Stimulated activated CD8-positive, alpha-beta memory T cell treated with anti-CD3 and anti-CD28 coated beads, Interleukin-12 subunit alpha, Interleukin-12 subunit beta, amount 100 ng/mL, for 24 hours (primary cell): ENCODE measurements at regions not wholly inside any gene's neighbourhood (a gene's known extent, or its start where the extent isn't known, plus 50 kb on each side); places are given as distances from the start of the nearest gene placed in this dataset.
A peak's percentile ranks its signal among the peaks of the same experiment; 100 is the strongest.
"Not testable (repeated sequence)": the region's sequence is repeated elsewhere in the genome, so short reads cannot be mapped to it uniquely, and the experiment has no call there.

Source experiments
- DNase-seq: peaks from one replicate; pipeline ENCODE4 v3.0.0-alpha.2; 2020; ENCODE audit errors: extremely low read depth

DNA sequence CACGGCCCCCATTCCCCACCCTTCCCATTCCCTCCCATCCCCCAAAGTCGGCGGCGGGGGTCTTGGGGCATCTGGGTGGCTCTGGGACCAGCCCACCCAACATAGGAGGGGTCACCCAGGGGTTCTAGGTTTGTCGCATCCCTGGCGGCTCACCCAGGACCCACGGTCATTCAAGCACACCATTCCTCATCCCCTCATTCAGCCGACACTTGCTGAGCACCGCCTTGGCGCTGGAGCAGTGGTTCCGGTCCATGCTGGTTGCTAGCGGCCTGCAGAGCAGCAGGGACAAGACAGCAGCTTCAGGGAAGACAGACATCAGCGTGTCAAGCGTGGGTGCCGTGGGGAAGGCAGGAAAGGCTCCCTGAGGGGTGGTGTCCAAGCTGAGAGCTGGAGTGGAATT lies 50.5 kb upstream of the OTOS start:
- no peak for DNase-seq

DNA sequence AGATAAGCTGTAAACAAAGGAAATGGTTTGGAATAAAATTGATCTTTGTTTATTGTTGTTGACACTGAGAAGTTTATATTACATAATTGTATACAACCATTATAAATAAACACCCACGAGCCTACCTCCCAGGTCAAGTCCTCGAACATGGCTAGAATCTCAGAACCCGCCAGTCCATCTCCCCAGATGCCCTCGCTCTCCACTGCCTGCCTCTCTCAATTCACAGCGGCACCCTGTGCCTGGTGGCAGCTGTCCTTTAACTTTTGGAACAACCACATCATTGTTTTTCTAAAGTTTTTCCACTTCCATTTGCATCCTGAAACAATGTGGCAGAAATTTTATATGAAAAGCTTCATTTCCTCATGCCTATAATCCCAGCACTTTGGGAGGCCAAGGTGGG lies 52.2 kb upstream of the OTOS start:
- DNase-seq: no peak

DNA sequence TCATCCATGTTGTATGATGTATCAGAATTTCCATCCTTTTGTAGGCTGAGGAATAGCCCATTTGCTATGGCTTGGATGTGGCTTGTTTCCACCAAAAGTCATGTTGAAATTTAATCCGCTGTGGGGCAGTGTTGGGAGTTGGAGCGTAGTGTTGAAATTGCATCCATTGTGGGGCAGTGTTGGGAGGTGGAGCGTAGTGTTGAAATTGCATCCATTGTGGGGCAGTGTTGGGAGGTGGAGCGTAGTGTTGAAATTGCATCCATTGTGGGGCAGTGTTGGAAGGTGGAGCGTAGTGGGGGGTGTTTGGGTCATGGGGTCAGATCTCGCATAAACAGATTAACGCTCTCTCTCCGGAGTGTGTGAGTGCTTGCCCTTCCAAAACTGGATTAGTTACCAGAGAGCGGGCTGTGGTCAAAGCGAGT lies 53.9 kb upstream of the OTOS start:
- not testable (repeated sequence) for DNase-seq

DNA sequence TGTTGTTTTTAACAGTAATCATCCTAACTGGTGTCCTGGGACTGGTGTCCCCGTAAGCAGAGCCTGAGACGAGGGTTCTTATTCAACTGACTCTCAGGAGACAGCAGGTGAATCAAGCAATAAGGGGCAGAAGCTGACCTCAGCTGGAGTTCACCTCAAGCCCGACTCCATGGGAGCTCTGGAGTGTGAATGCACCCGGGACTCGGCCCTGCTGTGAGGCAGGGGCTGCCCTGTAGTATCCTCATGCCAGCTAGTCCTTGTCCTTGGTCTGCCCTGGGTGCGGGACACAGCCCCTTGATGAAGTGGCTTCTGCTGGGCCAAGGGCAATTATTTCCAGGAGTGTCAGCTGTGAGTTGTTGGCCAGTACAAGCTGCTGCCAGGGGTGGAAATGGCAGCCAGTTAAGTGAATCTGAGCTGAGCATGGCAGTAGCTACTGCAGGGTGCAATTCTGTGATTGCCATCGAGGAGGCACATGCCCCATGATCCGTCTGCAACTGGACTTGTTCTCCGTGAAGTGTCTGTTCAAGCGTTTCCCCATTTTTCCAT lies 54.9 kb upstream of the OTOS start:
- DNase-seq: no peak

DNA sequence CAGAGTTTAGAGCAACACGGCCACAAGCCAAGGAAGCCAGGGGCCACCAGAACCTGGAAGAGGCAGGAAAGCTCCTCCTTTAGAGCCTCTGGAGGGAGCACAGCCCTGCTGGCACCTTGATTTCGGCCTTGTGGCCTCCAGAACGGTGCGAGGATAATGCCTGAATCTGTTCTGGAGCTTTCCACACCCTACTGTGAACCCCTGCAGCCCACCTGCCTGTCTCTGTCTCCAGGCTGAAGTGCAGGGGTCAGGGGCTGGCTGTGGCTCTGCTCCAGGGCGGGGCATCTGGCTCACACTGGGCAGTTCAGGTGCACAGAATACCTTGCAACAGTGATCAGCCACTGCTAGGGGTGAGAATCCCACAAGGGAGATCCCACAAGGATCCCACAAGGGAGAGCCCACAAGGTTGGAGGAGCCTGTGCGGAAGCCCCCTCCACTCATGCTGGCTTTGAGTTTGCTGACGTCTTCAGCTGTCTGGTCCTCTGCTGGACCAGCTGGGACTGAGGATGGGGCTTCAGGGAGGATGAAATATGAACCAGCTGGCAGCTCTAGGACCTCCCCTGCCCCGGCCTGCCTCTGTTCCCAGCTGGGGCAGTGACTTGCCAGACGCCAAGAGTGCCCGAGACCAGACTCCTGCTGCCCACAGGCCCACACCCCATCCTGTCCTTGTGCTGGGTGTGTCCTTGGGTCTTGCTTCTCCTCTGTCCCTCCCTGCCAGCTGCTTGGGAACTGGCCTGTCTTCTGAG lies 56.4 kb upstream of the OTOS start:
- DNase-seq: no peak

DNA sequence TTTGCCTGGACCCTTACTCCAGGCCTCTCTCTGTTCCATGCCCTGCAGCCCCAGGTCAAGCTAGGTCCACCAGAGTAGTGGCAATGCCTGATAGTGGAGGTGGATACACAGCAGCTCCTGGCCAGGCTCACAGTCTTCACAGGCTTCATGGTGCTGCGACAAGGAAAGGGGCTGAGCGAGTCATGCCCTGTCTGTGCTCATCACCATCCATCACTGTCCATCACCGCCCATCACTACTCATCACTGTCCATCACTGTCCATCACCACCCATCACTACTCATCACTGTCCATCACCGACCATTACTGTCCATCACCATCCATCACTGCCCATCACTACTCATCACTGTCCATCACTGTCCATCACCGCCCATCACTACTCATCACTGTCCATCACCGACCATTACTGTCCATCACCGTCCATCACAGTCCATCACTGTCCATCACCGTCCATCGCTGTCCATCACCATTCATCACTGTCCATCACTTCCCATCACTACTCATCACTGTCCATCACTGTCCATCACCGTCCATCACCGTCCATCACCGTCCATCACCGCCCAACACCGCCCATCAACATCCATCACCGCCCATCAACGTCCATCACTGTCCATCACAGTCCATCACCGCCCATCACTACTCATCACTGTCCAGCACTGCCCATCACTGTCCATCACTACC lies 57.1 kb upstream of the OTOS start:
- no peak for DNase-seq

DNA sequence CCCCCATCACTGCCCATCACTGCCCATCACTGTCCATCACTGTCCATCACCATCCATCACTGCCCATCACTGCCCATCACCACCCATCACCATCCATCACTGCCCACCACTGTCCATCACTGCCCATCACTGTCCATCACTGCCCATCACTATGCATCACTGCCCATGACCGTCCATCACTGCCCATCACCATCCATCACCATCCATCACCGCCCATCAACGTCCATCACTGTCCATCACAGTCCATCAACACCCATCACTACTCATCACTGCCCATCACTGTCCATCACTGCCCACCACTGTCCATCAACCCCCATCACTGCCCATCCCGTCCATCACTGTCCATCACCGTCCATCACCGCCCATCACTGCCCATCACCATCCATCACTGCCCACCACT lies 57.8 kb upstream of the OTOS start:
- DNase-seq: no peak

DNA sequence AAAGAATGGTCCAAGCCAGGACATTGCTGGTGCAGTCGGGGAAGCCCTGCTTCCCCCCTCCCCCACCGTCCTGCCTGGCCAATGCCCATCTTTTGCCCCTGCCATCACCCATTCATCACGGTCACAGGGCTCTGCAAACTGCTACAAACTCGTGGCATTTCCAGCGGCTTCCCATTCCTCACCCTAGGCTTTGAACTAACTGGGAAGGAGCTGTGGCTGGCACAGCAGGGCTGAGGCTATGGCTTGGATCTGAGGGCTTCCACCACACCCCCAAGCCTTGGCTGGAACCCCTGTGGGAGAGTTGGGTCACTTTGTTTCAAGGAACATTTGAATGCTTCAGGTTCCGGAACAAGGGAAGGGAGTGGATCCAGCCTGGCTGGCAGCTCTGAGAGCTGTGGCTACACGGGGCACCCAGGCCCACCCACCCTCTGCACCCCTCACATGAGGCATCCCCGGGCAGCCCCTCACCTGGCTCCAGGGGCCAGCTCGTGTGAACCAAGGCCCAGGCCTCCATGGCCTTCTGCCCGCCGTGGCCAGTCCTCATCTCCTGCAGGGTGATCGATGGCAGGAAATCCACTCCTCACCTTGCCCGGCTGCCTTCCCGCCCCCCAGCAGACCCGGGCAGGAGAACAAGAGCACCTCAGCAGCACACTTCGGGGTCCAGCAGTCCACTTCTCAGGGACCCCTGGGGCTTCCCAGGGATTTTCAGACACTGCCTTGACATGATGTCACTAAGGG lies 58.8 kb upstream of the OTOS start:
- DNase-seq: no peak

DNA sequence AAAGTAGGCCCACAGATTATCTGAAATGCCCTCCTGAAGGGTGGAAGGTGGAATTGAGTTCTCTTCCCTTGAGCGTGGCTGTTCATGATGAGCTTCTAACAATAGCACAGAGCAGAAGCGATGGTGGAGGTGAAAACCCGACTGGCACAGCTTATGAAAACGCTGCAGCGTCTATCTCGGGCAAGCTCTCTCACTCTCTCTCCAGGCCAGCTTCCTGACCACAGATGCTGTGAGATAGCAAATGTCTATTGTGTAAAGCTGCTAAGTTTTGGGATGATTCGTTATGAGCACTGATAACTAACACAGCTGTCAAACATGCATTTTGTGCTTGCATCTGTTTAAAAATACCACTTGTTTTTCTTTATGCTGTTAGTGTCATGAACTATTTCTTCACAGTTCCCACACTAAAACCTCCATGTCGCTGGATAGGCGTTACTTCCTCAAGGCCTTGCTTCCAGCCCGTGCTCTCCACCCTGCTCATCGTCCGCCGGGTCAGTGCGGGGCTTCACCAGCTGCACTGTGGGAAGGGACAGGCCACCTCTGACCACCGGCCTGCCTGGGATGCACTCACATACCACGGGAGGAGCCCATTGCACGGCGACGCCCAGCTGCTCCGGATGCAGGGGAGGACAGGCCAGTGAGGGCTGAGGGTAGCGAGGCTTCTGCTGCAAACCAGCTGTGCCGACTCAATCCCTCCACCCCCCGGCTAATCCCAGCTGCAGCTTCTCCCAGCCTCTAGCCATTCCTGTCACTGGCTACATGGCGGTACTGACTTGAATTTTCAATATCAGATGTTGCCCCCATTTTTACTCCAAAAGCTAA lies 60.0 kb upstream of the OTOS start:
- no peak for DNase-seq

DNA sequence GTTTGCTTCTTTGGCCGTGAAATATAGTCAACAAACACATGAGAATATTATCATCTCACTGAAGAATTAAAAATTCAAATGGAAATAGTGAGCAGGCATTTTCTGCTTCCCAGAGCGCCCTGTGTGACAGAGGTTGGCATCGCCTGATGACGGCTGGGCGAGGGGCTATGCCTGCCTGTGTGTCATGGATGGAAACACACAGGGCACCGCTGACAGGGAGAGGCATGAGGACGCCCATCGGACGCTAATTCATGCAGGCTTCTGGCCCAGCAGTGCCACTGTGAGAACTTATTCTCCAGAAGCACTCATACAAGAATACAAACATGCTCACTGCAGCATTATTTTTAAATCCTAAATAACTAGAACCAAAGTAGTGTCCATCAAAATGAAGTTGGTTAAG lies 61.4 kb upstream of the OTOS start:
- DNase-seq: no peak

DNA sequence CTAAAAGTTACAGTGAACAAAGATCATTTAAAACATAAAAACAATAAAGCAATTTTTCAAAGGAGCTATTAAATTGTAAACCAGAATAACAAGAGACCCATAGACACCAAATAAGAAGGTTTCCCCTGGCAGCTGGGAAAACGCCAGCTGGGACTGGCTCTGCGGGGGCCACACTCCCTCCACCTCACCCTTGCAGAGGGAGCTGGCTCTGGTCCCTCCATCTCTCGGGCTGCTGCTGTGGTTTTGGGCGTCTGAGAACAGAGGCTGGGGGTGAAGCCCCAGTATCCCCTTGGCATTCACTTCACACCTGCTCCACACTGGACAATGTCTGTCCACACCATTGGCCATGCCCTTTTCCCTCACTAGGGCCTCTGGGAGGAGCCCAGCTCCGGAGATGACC lies 62.1 kb upstream of the OTOS start:
- no peak for DNase-seq

DNA sequence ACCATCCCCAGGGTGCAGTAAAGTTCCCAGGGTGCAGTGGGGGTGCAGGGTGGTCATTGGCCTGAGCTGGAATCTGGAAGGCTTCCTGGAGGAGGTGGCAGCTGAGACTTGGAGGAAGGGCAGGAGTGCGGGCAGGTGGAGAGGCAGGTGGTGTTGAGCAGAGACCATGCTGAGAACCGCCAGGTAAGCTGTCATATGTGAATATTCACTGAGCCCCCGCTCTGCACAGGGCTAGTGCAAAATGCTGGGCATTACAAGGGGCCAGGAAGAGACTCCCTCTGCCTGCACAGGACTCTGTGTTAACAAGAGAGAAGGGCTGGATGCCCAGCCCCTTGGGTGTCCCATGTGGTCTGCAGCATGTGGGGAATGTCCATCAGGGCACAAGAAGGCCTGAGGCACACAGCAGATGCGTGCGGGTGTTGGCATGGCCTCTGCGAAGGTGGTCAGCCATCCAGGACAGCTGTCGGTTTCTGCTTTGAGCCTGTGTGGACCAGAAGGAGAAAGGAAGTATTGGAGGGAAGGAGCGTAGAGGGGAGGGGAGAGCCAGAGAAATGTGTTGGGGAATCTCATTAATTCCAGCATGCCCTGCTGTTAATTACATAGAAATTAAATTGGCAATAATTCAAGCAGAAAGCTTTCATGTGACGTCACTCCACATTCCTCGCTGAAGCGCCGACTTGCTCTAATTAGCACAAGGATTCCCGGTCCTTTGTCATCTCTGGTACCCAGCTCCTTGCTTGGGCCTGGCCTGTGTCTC lies 62.8 kb upstream of the OTOS start:
- DNase-seq: no peak

DNA sequence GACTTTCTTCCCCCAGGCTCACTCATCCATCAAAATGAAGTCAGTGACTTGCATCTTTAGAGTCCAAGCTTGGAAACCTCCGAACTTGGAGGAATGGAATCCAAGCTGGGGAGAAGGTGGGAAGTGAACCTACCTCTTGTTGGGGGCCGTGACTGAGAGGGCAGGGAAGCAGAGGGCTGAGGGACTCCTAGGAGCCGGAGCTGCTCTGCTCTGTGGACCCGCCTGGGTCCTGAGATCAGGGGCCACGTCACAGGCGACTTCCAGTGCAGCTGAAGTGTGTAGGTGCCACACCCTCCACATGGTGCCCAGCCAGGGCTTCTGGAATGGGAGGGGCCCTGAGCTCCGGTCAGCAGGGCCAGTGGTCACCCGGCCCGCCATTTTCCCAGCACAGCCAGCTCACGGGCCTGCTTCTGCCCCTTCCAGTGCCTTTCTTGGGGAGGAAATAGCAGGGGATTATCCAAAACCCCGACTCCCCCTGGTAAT lies 63.4 kb upstream of the OTOS start:
- no peak for DNase-seq

DNA sequence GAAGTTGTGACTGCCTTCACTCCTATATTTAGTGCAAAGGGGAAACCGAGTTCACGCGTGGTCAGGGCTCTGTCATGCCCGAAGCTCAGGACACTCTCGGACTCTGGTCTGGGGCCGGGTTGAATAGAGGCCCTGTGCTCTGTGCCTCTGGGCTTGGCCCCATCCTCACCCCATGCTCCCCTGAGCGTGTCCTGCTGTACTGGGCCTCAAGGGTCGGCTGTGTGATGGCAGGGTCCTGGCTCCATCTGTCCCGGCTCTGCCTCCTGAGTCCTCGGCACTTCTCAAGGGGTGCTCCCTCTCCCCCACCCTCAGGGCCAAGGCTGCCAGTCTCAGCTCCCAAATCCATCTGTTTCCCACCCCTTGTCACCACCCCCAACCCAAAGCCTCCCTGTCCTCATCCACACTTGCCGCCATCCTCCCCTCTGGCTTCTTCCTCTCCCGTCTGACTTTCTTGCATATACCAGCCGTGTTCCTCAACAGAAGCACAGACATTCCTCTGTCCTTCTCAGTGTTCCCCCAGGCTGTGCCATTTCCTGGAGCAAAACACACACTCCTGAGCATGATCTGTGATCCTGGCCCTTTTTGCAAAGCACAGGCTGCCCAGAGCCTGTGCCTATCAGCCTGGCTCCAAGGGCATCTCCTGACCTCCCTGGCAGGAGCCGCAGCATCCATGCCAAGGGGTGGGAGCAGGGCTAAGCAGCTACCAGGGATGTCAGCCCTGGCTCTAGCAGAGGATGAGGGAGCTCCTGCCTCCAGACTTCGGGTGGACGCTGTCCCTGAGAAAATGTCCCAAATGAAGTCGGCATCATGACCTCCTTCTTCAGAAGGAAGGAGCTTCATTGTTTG lies 64.2 kb upstream of the OTOS start:
- no peak for DNase-seq

DNA sequence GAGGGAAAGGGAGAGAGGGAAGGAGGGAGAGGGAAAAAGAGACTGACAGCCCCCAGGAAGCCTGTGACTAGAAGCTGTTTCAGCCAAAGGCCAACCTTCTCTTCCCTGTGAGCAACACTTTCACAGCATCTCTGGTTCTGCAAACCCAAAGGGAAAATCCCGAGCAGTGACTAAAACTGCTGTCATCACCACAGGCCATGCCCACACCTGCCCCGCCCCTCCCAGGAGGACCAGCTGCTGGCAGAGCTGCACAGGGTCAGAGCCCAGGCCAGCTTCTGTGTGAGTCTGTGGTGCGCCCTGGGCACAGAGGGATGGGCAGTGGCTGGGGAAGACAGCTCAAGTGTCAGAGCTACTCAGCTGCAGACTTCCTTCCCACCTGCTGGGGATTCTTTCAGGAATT lies 64.9 kb upstream of the OTOS start:
- peak; percentile 12 for DNase-seq

DNA sequence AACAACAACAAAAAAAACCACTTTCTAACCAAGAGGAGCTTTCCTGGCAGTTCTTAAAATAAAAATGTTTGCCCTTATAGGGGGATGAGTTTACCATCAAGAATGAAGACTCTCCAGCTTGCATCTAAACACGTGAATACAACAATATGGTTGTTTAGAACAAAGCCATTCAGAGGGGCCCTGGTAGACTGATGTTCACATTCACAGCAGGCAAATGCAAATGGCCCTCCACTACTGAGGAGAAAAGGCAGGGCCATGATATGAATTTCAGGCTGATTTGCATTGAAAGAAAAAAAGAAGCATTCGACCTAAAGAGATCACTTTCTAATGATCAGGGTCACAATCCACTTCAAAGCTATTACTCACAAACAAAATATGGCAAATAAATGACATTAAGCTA lies 65.3 kb upstream of the OTOS start:
- DNase-seq: no peak

DNA sequence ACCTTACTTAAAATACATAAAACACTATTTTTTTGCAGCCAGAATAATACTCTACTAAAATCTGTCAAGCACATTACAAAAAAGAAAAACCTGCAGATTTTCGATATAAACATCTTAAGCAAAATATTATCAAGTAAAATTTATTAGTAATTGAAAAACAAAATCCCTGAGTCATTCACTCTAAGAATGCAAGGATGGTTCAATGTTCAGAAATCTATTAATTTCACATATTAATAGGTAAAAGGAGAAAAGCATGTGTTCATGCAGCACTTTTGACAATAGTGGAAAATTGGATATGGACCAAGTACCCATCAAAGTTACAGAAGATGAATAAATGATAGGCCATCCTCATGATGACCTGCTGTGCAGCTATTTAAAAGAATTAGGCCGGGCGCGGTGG lies 66.2 kb upstream of the OTOS start:
- DNase-seq: no peak

DNA sequence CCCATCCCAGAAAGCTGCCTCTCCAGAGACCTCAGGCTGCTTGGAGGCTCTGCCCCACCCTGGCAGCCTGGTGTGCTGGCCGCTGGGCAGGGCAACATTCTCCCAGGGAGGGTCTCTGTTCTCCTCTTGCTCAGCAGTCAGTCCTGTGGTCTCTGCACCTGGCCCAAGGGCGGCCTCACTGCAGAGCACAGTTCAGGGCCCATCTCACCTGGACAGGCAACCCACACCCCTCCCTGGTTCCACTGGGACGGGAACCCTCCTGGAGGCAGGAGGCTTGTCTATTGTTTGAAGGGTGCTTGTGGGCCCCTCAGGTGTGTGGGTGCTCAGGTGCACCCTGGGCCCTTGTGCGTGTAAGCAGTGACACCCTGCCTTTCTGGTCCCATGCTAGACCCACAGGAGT lies 67.2 kb upstream of the OTOS start:
- DNase-seq: no peak

DNA sequence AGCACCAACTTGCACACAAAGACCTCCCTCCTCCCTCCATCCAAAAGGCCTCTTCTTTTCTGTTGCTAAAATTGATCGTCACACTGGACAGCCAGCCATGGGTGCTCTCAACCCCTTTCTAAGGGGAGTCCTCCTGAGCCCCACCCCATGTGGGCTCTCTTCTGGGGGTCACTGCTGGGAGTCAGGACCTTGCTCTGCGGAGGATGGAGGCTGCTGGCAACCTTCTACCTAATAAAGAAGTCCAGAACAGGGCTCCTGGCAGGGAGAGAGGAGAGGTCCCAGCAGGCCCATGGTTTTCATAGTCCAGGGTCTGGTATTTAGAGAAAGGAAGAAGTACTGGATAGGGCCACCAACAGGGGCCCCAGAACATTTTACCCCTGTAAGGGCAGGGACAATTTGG lies 67.6 kb upstream of the OTOS start:
- DNase-seq: no peak

DNA sequence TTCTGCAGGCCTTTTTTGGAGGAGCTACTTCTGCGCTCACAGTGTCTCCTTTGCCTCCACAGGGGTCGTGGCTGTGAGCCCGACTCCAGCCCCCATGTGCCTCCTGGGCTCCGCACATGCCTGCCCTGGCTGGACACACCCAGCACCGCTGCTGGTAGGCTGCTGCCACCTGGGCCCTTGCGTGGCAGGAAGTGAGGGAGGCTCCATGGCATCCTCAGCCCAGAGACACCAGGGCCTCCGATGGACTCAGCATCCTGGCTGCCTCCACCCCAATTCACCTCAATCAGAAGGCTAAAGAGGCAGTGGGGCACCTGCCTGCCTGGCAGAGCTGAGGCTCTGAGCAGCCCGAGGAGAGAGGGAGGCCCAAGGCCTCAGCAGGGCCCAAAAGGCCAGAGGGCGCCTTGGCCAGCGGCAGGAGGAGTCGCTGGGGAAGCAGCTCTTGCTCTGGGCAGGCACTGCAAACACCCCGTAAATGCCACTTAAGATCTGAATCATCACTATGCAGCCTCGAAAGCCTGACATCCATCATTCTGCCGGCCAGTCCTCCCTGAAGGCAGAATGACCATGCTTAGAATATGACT lies 68.3 kb upstream of the OTOS start:
- no peak for DNase-seq
